ENCODE measurements at regions not wholly inside any gene's neighbourhood (a gene's known extent, or its start where the extent isn't known, plus 50 kb on each side); places are given as distances from the start of the nearest gene placed in this dataset.

- no peak overlapping the region for H2BK12ac ChIP-seq (ENCODE audit: insufficient read length, low read depth, low read length)
- Mint-ChIP-seq H3K4me3 (no peak overlapping the region), H3K36me3 (ENCODE audit: insufficient read depth in 1 of 3, low read depth in 3 of 3) (peaks cover 2 to 6% (median 3%) of the 10 kb centered on the region in 3 experiments; a peak in 4 of 7 replicates), H3K27me3 (ENCODE audit: low read depth) (no peaks in the 10 kb centered on the region), H3K4me1 (no peaks in the 10 kb centered on the region), H3K27ac (no peak overlapping the region), H3K9me3 (peaks cover 4 to 10% of the 10 kb centered on the region in 2 experiments)
- no peak overlapping the region for H2AK5ac ChIP-seq (ENCODE audit: insufficient read length, low read length)
- no peaks in the 10 kb centered on the region for H3K79me1 ChIP-seq (ENCODE audit: insufficient read depth, low read depth, low read length, poor library complexity, severe bottlenecking)
- H2AFZ ChIP-seq (ENCODE audit: low read length), result no peak overlapping the region
- H2BK15ac ChIP-seq (ENCODE audit: low read depth, low read length), result no peak overlapping the region
- H4K91ac ChIP-seq (ENCODE audit: insufficient read length, low read depth, low read length), result no peak overlapping the region
- H3K4me1 ChIP-seq (ENCODE audit: insufficient read depth, low read length), result no peaks in the 10 kb centered on the region
- no peak overlapping the region for H3K56ac ChIP-seq (ENCODE audit: insufficient read length, low read depth, low read length)
- no peaks in the 10 kb centered on the region for H3K23me2 ChIP-seq (ENCODE audit: insufficient read length, low read depth, low read length, poor library complexity, severe bottlenecking)
- no peak overlapping the region for H3K4ac ChIP-seq (ENCODE audit: low read depth, low read length)
- no peaks in the 10 kb centered on the region for H3K79me2 ChIP-seq (ENCODE audit: insufficient read depth, low read length)
- H3K14ac ChIP-seq (ENCODE audit: insufficient read depth, low read length), result no peak overlapping the region
- H4K8ac ChIP-seq (replicated peaks; ENCODE audit: insufficient read length, low read depth, low read length), result no peak overlapping the region
- no peak overlapping the region for H2BK120ac ChIP-seq (ENCODE audit: low read depth, low read length, poor library complexity, severe bottlenecking)
- DNase-seq, result no peak
- H3K9me3 ChIP-seq (ENCODE audit: control insufficient read depth, low read depth, low read length), result no peaks in the 10 kb centered on the region
- no peak overlapping the region for H3K4me2 ChIP-seq (ENCODE audit: insufficient read depth, insufficient read length, low read length)
- H2BK5ac ChIP-seq (ENCODE audit: insufficient read length, low read length), result no peak overlapping the region
- no peak overlapping the region for H4K5ac ChIP-seq (ENCODE audit: insufficient read length, low read depth, low read length)
- H3K9ac ChIP-seq (ENCODE audit: extremely low read depth, insufficient read length, low read length), result no peak overlapping the region
- no peak overlapping the region for H3K23ac ChIP-seq (ENCODE audit: insufficient read length, low read depth, low read length)
- no peak overlapping the region for H3K27ac ChIP-seq (ENCODE audit: insufficient read length, low read depth, low read length)
- no peaks in the 10 kb centered on the region for H3K27me3 ChIP-seq (ENCODE audit: insufficient read depth, low read length)
- no peak overlapping the region for H3T11ph ChIP-seq (ENCODE audit: low read length)
- TF ChIP-seq CTCF (conservative IDR thresholded peaks at IDR 0.05), result no peak
- no peak overlapping the region for H2BK20ac ChIP-seq (ENCODE audit: low read depth, low read length, poor library complexity, severe bottlenecking)
- H3K18ac ChIP-seq (ENCODE audit: insufficient read length, low read depth, low read length), result no peak overlapping the region
- no peaks in the 10 kb centered on the region for H4K20me1 ChIP-seq (ENCODE audit: control insufficient read depth, insufficient read depth, insufficient read length)
Observed at GRCh38 chr6:92201618-92202017, 1217.7 kb downstream of the EPHA7 start.

Data from H9 (cell line).